IMR-90 (cell line): ENCODE measurements at regions not wholly inside any gene's neighbourhood (a gene's known extent, or its start where the extent isn't known, plus 50 kb on each side); places are given as distances from the start of the nearest gene placed in this dataset.

Experiments
- CEBPB ChIP-seq: IDR thresholded peaks from 2 replicates; pipeline ENCODE4 v1.6.1; 2012; ENCODE audit warnings: low read depth, low read length, improper control_type of control experiment
- CHD1 ChIP-seq: IDR thresholded peaks from 2 replicates; pipeline ENCODE4 v1.6.1; 2012; ENCODE audit warnings: low read depth, low read length, improper control_type of control experiment
- MAZ ChIP-seq: IDR thresholded peaks from 2 replicates; pipeline ENCODE4 v1.6.1; 2012; ENCODE audit warnings: low read depth, mild to moderate bottlenecking, low read length, improper control_type of control experiment, moderate library complexity, borderline replicate concordance
- TF ChIP-seq, protein P1 (sequence below): conservative IDR thresholded peaks from 2 replicates; pipeline ENCODE4 v1.5.1; 2012; ENCODE audit warnings: mild to moderate bottlenecking, low read depth, low read length, improper control_type of control experiment

DNA sequence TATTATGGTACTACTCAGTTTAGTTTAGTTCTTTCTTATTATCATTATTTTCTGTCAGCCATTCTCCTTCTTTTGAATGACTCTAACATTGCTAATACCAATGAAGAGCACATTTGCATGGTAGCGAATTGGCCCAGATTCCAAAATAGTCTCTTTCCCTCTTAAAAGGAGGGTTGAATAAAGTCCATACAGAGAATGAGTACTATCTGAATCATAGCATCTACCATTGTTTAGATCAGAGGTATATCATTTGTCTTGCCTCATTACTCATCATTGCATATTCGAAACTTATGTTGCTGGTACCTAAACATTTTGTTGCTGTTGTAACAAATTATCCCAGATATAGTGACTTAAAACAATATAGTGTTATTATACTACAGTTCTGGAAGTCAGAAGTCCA lies 1235.3 kb upstream of the ATXN8OS start:
- TF ChIP-seq MAZ (no peak), CEBPB (no peak), CHD1 (no peak)
- TF ChIP-seq, protein P1, sequence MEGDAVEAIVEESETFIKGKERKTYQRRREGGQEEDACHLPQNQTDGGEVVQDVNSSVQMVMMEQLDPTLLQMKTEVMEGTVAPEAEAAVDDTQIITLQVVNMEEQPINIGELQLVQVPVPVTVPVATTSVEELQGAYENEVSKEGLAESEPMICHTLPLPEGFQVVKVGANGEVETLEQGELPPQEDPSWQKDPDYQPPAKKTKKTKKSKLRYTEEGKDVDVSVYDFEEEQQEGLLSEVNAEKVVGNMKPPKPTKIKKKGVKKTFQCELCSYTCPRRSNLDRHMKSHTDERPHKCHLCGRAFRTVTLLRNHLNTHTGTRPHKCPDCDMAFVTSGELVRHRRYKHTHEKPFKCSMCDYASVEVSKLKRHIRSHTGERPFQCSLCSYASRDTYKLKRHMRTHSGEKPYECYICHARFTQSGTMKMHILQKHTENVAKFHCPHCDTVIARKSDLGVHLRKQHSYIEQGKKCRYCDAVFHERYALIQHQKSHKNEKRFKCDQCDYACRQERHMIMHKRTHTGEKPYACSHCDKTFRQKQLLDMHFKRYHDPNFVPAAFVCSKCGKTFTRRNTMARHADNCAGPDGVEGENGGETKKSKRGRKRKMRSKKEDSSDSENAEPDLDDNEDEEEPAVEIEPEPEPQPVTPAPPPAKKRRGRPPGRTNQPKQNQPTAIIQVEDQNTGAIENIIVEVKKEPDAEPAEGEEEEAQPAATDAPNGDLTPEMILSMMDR: no peak
